C4-2B (cell line): ENCODE measurements at regions not wholly inside any gene's neighbourhood (a gene's known extent, or its start where the extent isn't known, plus 50 kb on each side); places are given as distances from the start of the nearest gene placed in this dataset.

ENCODE experiments used
- H3K27ac ChIP-seq: fragments of 450-650 bp; 2 replicates; pipeline ENCODE4 v1.5.1; 2017
- ZFX ChIP-seq: fragments of 450-650 bp; IDR thresholded peaks from 2 replicates; pipeline ENCODE4 v1.6.1; 2017
- TF ChIP-seq, protein P1 (sequence below): fragments of 450-650 bp; conservative IDR thresholded peaks from 2 replicates; pipeline ENCODE4 v1.5.1; 2017; ENCODE audit warnings: mild to moderate bottlenecking

DNA sequence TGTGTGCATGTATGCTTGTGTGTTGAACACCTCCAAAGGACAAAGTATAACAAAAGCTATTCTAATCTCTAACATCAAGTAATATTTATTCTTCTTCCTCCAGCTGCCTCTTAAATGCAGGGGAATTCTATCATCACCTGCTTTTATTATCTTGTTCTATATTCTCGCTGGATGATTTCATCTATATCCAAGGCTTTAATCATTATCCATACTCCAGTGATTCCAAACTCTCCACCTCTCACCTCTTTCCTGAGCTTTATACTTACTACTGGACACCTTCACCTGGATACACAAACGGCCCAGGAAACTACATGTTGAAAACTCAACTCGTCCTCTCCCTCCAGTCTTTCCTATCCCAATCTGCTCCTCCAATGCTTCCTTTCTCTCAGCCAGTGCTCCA lies 418.6 kb downstream of the KLF5 start:
- TF ChIP-seq, protein P1, sequence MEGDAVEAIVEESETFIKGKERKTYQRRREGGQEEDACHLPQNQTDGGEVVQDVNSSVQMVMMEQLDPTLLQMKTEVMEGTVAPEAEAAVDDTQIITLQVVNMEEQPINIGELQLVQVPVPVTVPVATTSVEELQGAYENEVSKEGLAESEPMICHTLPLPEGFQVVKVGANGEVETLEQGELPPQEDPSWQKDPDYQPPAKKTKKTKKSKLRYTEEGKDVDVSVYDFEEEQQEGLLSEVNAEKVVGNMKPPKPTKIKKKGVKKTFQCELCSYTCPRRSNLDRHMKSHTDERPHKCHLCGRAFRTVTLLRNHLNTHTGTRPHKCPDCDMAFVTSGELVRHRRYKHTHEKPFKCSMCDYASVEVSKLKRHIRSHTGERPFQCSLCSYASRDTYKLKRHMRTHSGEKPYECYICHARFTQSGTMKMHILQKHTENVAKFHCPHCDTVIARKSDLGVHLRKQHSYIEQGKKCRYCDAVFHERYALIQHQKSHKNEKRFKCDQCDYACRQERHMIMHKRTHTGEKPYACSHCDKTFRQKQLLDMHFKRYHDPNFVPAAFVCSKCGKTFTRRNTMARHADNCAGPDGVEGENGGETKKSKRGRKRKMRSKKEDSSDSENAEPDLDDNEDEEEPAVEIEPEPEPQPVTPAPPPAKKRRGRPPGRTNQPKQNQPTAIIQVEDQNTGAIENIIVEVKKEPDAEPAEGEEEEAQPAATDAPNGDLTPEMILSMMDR = no peak
- TF ChIP-seq ZFX = no peak
- no peak overlapping the region for H3K27ac ChIP-seq

DNA sequence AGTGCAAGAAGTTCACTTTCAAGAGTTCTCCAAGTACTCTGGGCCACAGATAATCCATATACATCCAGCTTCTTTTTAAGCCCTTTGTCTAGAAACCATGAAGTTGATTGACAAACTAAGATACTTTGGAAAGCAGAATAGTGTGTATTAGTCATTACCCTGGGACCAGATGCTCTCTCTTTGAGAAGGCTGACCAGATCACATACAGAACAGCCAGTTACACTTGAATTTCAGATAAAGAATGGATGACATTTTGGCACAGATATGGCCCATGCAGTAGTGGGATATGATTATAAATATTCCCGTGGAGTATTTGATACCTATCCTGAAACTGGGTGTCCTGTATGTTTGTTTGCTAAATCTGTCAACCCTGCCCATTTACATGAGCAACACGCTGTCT lies 414.2 kb downstream of the KLF5 start:
- H3K27ac ChIP-seq = no peak overlapping the region
- TF ChIP-seq, protein P1 = no peak
- no peak for TF ChIP-seq ZFX

DNA sequence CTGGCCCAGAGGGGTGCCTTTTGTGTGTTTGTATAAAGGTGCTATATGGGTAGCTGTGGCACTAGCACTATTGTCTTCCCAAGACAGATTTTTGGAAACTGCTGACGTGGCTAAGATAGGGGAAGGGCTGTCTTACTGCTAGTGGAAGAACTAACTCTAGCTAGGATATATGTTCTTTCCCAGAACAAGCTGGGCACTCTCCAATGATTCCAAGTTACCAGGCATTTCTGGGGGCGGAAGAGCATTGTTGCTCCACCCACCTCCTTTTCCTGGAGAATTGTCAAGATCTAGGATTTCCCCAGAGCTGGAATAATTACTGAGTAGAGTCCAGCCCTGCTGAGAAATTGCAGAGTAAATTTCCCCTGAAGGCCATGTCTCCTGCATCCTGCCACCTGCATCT lies 408.3 kb downstream of the KLF5 start:
- TF ChIP-seq, protein P1 = no peak
- no peak for TF ChIP-seq ZFX
- H3K27ac ChIP-seq = no peak overlapping the region

DNA sequence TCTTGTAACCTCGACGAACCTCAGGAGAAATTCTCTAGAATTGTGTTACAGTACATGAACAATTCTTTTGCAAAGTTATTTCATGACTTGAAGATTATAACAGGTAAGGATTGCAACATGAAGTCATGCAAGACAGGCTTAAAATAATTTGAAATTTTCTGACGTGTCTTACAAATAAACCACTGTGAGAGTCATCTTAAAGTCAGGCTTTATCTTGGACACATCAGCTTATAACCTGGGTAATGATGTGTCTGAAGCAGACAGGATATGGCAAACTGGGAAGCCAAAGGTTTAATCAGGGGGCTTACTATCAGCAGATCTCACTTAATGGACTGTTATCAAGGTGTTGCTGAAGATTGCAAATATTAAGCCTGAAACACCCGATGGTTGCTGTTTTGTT lies 407.8 kb downstream of the KLF5 start:
- TF ChIP-seq, protein P1 = no peak
- TF ChIP-seq ZFX = no peak
- no peak overlapping the region for H3K27ac ChIP-seq

DNA sequence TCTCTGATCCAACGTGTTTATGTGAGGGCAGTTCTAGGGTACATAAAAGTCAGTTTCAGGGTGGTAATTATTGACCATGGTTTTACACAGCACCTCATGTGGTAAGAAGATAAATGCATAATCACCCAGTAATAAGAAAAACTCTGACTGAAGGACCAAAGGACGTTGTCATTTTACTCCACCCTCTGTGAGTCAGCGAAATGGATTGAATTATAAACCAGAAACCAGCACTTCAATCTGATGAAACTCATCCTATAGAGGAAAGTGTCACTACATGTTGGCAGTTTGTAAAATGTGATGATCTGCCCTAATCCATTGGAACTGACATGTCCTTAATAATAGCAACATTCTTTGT lies 406.8 kb downstream of the KLF5 start:
- no peak for TF ChIP-seq ZFX
- TF ChIP-seq, protein P1 = no peak
- H3K27ac ChIP-seq = no peak overlapping the region

DNA sequence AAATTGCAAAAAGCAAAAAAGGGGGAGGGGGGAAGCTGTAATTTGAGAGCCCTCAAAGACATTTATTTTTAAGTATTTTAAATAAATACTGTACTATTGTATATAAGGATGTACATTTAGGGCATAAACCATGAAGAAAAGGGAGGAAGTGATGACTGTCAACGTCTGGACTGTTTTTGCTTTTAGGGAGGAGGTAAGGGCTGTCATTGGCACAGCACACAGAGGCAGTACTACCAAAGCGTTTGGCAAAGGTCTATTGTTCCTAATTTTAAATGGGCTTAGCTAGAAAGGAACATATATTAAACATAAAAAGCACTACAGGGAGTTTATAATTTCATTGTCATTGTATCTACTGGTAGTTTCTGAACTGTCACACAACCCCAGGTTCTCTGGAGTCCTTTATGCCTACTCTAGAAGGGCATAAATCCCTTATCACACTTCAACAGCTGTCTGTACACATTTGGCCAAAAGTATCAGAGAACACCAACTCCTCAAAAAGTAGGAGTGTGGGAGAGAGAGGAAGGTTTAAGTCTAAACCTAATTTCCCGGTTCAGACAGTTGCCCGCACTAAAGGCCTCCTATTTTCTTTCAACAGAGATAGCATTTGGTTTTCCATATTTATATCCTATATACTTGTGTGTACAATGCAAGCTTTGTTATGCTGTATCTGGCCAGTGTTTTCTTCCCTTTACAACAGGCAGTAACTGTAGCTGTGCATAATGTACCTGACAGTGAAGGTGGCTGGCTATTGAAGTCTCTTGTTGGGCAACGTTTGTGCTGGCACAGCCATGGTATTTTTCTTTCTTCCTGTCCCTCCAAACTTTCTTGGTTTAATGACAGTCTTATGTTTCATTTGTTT lies 406.2 kb downstream of the KLF5 start:
- no peak overlapping the region for H3K27ac ChIP-seq
- TF ChIP-seq, protein P1 = no peak
- no peak for TF ChIP-seq ZFX

DNA sequence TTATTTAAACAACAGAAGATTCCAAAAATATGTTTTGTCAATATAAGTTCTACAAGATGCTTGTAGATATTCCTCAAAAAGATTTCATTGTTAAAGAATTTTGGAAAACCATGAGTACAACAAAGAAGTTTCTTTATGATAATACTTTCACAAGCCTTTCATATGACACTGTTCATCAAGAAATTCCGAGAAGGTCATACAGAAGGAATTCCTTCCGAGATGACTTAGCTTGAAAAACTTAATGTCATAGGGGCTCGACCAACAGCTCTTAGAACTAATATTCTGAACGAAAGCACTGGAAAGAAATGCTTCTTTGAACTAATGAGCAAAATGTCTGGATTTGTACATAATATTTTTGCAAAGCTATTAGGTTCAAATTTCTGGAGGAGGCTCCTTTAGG lies 403.4 kb downstream of the KLF5 start:
- TF ChIP-seq, protein P1 = no peak
- no peak for TF ChIP-seq ZFX
- H3K27ac ChIP-seq = no peak overlapping the region
